ENCODE measurements at regions not wholly inside any gene's neighbourhood (a gene's known extent, or its start where the extent isn't known, plus 50 kb on each side); places are given as distances from the start of the nearest gene placed in this dataset.

GRCh38 chr18:34657860-34658500 lies 52.1 kb upstream of the DTNA start:
- no peak overlapping the region for H3K9ac ChIP-seq
- no peak overlapping the region for H3K27ac ChIP-seq
- peak overlapping the region; percentile 47 for H2AFZ ChIP-seq
- H3K9me3 ChIP-seq (ENCODE audit: control insufficient read depth, low read length) = no peaks in the 10 kb centered on the region
- TF ChIP-seq, protein P1, sequence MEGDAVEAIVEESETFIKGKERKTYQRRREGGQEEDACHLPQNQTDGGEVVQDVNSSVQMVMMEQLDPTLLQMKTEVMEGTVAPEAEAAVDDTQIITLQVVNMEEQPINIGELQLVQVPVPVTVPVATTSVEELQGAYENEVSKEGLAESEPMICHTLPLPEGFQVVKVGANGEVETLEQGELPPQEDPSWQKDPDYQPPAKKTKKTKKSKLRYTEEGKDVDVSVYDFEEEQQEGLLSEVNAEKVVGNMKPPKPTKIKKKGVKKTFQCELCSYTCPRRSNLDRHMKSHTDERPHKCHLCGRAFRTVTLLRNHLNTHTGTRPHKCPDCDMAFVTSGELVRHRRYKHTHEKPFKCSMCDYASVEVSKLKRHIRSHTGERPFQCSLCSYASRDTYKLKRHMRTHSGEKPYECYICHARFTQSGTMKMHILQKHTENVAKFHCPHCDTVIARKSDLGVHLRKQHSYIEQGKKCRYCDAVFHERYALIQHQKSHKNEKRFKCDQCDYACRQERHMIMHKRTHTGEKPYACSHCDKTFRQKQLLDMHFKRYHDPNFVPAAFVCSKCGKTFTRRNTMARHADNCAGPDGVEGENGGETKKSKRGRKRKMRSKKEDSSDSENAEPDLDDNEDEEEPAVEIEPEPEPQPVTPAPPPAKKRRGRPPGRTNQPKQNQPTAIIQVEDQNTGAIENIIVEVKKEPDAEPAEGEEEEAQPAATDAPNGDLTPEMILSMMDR (IDR thresholded peaks at IDR 0.05) = no peak
- no peaks in the 10 kb centered on the region for H3K27me3 ChIP-seq (ENCODE audit: control insufficient read depth, insufficient read depth, low read length)
- H3K36me3 ChIP-seq (ENCODE audit: control insufficient read depth, insufficient read depth, low read length) = no peaks in the 10 kb centered on the region
- H3K4me1 ChIP-seq = peaks cover 9% of the 10 kb centered on the region
- no peak overlapping the region for H3K4me2 ChIP-seq (ENCODE audit: low read length)
- no peaks in the 10 kb centered on the region for H3K79me2 ChIP-seq
- H3K4me3 ChIP-seq (ENCODE audit: low read depth, low read length) = no peak overlapping the region

- no peaks in the 10 kb centered on the region for H3K79me2 ChIP-seq
- peak overlapping the region; percentile 34 for H3K4me3 ChIP-seq (ENCODE audit: low read depth, low read length)
- H3K4me2 ChIP-seq (ENCODE audit: low read length) = peak overlapping the region; percentile 48
- H3K4me1 ChIP-seq = peaks cover 9% of the 10 kb centered on the region
- peak overlapping the region; percentile 47 for H2AFZ ChIP-seq
- no peaks in the 10 kb centered on the region for H3K9me3 ChIP-seq (ENCODE audit: control insufficient read depth, low read length)
- peak overlapping the region; percentile 79 for H3K27ac ChIP-seq
- H3K9ac ChIP-seq = no peak overlapping the region
- no peaks in the 10 kb centered on the region for H3K27me3 ChIP-seq (ENCODE audit: control insufficient read depth, insufficient read depth, low read length)
- TF ChIP-seq, protein P1 (IDR thresholded peaks at IDR 0.05) = no peak
- H3K36me3 ChIP-seq (ENCODE audit: control insufficient read depth, insufficient read depth, low read length) = no peaks in the 10 kb centered on the region
These were observed 50.2 kb upstream of the DTNA start for GRCh38 chr18:34659579-34660517.

Measured in parathyroid adenoma (tissue), 2 donors.